ENCODE measurements at regions not wholly inside any gene's neighbourhood (a gene's known extent, or its start where the extent isn't known, plus 50 kb on each side); places are given as distances from the start of the nearest gene placed in this dataset.

DNA sequence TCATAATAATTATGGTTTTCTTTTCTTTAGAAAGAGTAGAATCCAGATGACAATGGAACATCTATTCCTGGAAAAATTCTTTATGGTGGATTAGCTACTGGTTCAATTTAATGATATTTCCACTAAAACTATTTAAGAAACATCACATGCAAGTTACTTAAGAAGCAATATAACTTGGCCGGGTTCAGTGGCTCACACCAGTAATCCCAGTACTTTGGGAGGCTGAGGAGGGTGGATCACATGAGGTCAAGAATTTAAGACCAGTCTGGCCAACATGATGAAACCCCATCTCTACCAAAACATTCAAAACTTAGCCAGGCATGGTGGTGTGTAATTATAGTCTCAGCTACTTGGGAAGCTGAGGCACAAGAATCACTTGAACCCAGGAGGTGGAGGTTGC lies 65.9 kb upstream of the SMLR1 start:
- WGBS (ENCODE audit: extremely low coverage, insufficient coverage, low lambda C conversion rate): no CpG with 5 or more reads among the region's 1 CpG
- H3K27me3 ChIP-seq (ENCODE audit: insufficient read depth, low read length, poor library complexity): no peaks in the 10 kb centered on the region
- no peak overlapping the region for H3K4me3 ChIP-seq (ENCODE audit: low read length)
- no peak overlapping the region for H3K18ac ChIP-seq (ENCODE audit: low read length)
- H3K56ac ChIP-seq (ENCODE audit: low read length): no peak overlapping the region
- no peaks in the 10 kb centered on the region for H3K4me1 ChIP-seq (ENCODE audit: control insufficient read depth, low read depth, low read length)
- no peak overlapping the region for H4K5ac ChIP-seq (ENCODE audit: low read length)
- no peak overlapping the region for H3K4ac ChIP-seq (ENCODE audit: low read depth, low read length)
- no peak overlapping the region for H3K4me2 ChIP-seq (ENCODE audit: low read length)
- H3K79me1 ChIP-seq (ENCODE audit: low read length): no peaks in the 10 kb centered on the region
- H3K36me3 ChIP-seq (ENCODE audit: control insufficient read depth, insufficient read depth, low read length): no peaks in the 10 kb centered on the region
- H2BK120ac ChIP-seq (ENCODE audit: low read depth, low read length): no peak overlapping the region
- H3K27ac ChIP-seq (ENCODE audit: low read depth, low read length): no peak overlapping the region
- H3K79me2 ChIP-seq (ENCODE audit: control insufficient read depth, insufficient read depth, low read length): no peaks in the 10 kb centered on the region
- no peak overlapping the region for H2BK5ac ChIP-seq (ENCODE audit: low read length)
- H4K8ac ChIP-seq (ENCODE audit: low read depth, low read length): no peak overlapping the region
- no peak for DNase-seq
- no peak overlapping the region for H3K9ac ChIP-seq (ENCODE audit: low read length)
- no peak overlapping the region for H2BK15ac ChIP-seq (replicated peaks; ENCODE audit: low read depth)
- H3K23ac ChIP-seq (ENCODE audit: low read length): no peak overlapping the region
- H2AK5ac ChIP-seq (ENCODE audit: low read length): no peak overlapping the region

DNA sequence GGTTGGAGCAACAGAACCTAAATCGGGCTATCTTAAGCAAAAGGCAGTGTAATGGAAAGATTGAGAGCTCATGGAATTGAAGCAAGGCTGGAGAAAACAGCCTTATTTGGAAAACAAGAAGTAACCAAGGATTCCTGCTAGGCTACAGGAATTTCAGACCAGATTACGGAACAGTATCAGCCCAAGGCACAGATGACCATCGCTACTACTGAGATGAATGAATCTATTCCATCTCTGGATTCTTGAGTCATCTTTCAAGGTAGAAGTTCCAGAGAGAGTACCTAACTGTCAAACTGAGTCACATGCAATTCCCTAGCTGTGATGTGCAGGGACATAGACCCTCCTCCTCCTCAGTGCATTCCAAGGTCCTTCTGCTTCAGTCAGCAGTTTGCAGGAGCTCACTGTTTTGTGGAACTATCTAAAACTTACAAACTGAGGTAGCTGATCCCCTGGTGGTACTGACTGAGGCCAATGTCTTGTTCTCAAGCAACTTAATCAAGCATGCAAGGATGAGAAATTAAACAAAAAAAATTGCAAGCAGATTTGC lies 62.0 kb upstream of the SMLR1 start:
- Histone ChIP-seq H3K4me2 (ENCODE audit: low read length) (no peak overlapping the region), H3K36me3 (ENCODE audit: control insufficient read depth, insufficient read depth, low read length) (no peaks in the 10 kb centered on the region), H2AK5ac (ENCODE audit: low read length) (no peak overlapping the region), H3K4ac (ENCODE audit: low read depth, low read length) (no peak overlapping the region), H3K79me1 (ENCODE audit: low read length) (no peaks in the 10 kb centered on the region), H3K79me2 (ENCODE audit: control insufficient read depth, insufficient read depth, low read length) (no peaks in the 10 kb centered on the region), H2BK120ac (ENCODE audit: low read depth, low read length) (no peak overlapping the region), H2BK15ac (replicated peaks; ENCODE audit: low read depth) (no peak overlapping the region), H3K18ac (ENCODE audit: low read length) (no peak overlapping the region), H3K56ac (ENCODE audit: low read length) (no peak overlapping the region), H3K4me3 (ENCODE audit: low read length) (no peak overlapping the region), H3K27ac (ENCODE audit: low read depth, low read length) (no peak overlapping the region), H3K9ac (ENCODE audit: low read length) (no peak overlapping the region), H3K23ac (ENCODE audit: low read length) (no peak overlapping the region), H3K27me3 (ENCODE audit: insufficient read depth, low read length, poor library complexity) (no peaks in the 10 kb centered on the region), H4K5ac (ENCODE audit: low read length) (no peak overlapping the region), H3K4me1 (ENCODE audit: control insufficient read depth, low read depth, low read length) (no peaks in the 10 kb centered on the region), H2BK5ac (ENCODE audit: low read length) (no peak overlapping the region), H4K8ac (ENCODE audit: low read depth, low read length) (no peak overlapping the region)
- no CpG with 5 or more reads among the region's 3 CpGs for WGBS (ENCODE audit: extremely low coverage, insufficient coverage, low lambda C conversion rate)
- peak; percentile 46 for DNase-seq

DNA sequence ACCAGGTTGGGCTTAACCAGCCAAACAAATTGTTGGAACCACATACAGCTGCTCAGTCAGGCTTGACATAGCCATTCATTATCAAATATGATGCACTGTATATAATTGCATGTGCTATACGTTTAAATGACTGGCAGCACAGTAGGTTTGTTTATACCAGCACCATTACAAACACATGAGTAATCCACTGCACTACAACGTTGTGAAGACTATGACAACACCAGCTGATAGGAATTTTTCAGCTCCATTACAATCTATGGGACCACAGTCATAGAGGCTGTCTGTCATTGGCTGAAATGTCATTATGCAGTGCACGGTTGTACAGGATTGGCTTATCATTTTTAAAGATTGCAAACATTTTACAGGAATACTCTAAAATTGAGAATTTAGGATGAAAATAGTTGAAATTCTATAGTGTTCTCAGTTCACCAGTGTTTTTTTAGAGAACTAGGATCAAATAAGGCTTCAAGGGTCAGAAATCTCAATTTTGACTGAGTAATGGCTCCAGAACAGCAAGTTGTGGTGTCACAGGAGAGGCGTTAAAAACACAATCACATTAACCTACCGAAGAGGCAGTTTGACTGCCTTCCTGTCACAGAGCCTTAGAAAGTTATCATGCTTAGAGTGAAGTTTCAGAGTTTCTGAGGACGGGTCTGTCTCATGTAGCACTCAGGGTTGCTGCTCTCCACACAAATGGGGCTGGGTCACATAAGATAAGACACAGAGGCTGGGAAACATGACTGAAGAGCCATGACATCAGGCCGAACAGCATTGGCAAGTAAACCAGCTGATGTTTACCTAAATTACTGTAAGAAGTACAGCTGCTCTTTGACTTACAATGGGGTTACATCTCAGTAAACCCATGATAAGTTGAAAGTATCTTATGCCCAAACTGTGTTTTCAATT lies 60.7 kb upstream of the SMLR1 start:
- DNase-seq: no peak
- Histone ChIP-seq H3K4ac (ENCODE audit: low read depth, low read length) (no peak overlapping the region), H3K4me2 (ENCODE audit: low read length) (no peak overlapping the region), H3K23ac (ENCODE audit: low read length) (no peak overlapping the region), H3K27me3 (ENCODE audit: insufficient read depth, low read length, poor library complexity) (no peaks in the 10 kb centered on the region), H2BK120ac (ENCODE audit: low read depth, low read length) (no peak overlapping the region), H4K8ac (ENCODE audit: low read depth, low read length) (no peak overlapping the region), H3K56ac (ENCODE audit: low read length) (no peak overlapping the region), H3K4me3 (ENCODE audit: low read length) (no peak overlapping the region), H3K27ac (ENCODE audit: low read depth, low read length) (no peak overlapping the region), H3K36me3 (ENCODE audit: control insufficient read depth, insufficient read depth, low read length) (no peaks in the 10 kb centered on the region), H3K79me1 (ENCODE audit: low read length) (no peaks in the 10 kb centered on the region), H2BK5ac (ENCODE audit: low read length) (no peak overlapping the region), H4K5ac (ENCODE audit: low read length) (no peak overlapping the region), H3K9ac (ENCODE audit: low read length) (no peak overlapping the region), H3K18ac (ENCODE audit: low read length) (no peak overlapping the region), H3K4me1 (ENCODE audit: control insufficient read depth, low read depth, low read length) (no peaks in the 10 kb centered on the region), H2BK15ac (replicated peaks; ENCODE audit: low read depth) (no peak overlapping the region), H3K79me2 (ENCODE audit: control insufficient read depth, insufficient read depth, low read length) (no peaks in the 10 kb centered on the region), H2AK5ac (ENCODE audit: low read length) (no peak overlapping the region)
- no CpG with 5 or more reads among the region's 7 CpGs for WGBS (ENCODE audit: extremely low coverage, insufficient coverage, low lambda C conversion rate)

DNA sequence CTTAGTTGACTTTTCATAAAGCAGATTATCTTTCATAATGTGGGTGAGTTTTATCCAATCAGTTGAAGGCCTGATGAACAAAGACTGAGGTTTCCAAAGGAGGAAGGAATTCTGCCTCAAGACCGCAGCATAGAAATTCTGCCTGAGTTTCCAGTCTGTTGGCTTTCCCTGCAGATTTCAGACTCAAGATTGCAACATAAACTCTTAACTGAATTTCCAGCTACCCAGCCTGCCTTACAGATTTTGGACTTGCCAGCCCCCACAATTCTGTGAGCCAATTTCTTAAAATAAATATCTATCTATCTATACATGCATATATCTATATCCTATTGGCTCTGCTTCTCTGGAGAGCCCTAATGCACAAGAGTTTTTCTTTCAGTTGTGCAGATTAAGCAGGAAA lies 57.3 kb upstream of the SMLR1 start:
- H2BK15ac ChIP-seq (replicated peaks; ENCODE audit: low read depth): no peak overlapping the region
- H3K4me3 ChIP-seq (ENCODE audit: low read length): no peak overlapping the region
- H4K8ac ChIP-seq (ENCODE audit: low read depth, low read length): no peak overlapping the region
- H3K9ac ChIP-seq (ENCODE audit: low read length): no peak overlapping the region
- H3K4me1 ChIP-seq (ENCODE audit: control insufficient read depth, low read depth, low read length): no peaks in the 10 kb centered on the region
- WGBS (ENCODE audit: extremely low coverage, insufficient coverage, low lambda C conversion rate): no CpG with 5 or more reads among the region's 1 CpG
- H2BK120ac ChIP-seq (ENCODE audit: low read depth, low read length): no peak overlapping the region
- no peaks in the 10 kb centered on the region for H3K27me3 ChIP-seq (ENCODE audit: insufficient read depth, low read length, poor library complexity)
- no peak overlapping the region for H4K5ac ChIP-seq (ENCODE audit: low read length)
- H3K79me1 ChIP-seq (ENCODE audit: low read length): no peaks in the 10 kb centered on the region
- no peak overlapping the region for H2BK5ac ChIP-seq (ENCODE audit: low read length)
- no peaks in the 10 kb centered on the region for H3K79me2 ChIP-seq (ENCODE audit: control insufficient read depth, insufficient read depth, low read length)
- H3K27ac ChIP-seq (ENCODE audit: low read depth, low read length): no peak overlapping the region
- H3K36me3 ChIP-seq (ENCODE audit: control insufficient read depth, insufficient read depth, low read length): no peaks in the 10 kb centered on the region
- H3K4me2 ChIP-seq (ENCODE audit: low read length): no peak overlapping the region
- DNase-seq: no peak
- H3K23ac ChIP-seq (ENCODE audit: low read length): no peak overlapping the region
- no peak overlapping the region for H3K18ac ChIP-seq (ENCODE audit: low read length)
- no peak overlapping the region for H3K56ac ChIP-seq (ENCODE audit: low read length)
- H3K4ac ChIP-seq (ENCODE audit: low read depth, low read length): no peak overlapping the region
- no peak overlapping the region for H2AK5ac ChIP-seq (ENCODE audit: low read length)

DNA sequence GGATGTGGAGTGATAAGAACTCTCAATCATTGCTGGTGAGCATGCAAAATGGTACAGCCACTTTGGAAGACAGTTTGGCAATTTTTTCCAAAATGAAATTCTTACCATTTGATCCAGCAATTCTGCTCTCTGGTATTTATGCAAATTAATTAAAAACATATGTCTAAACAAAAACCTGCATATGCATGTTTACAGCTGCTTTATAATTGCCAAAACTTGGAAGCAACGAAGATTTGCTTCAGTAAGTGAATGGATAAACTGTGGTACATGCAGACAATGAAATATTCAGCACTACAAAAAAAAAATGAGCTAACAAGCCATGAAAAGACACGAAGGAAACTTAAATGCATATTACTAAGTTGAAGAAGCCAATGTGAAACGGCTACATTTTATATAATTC lies 55.5 kb upstream of the SMLR1 start:
- no peaks in the 10 kb centered on the region for H3K79me1 ChIP-seq (ENCODE audit: low read length)

More for the DNA sequence above, 55.5 kb upstream of the SMLR1 start:
- Histone ChIP-seq H4K5ac (ENCODE audit: low read length) (no peak overlapping the region), H3K56ac (ENCODE audit: low read length) (no peak overlapping the region), H3K4me3 (ENCODE audit: low read length) (no peak overlapping the region), H4K8ac (ENCODE audit: low read depth, low read length) (no peak overlapping the region), H3K27ac (ENCODE audit: low read depth, low read length) (no peak overlapping the region), H2BK5ac (ENCODE audit: low read length) (no peak overlapping the region), H3K36me3 (ENCODE audit: control insufficient read depth, insufficient read depth, low read length) (no peaks in the 10 kb centered on the region), H3K4me2 (ENCODE audit: low read length) (no peak overlapping the region), H2BK120ac (ENCODE audit: low read depth, low read length) (no peak overlapping the region), H3K9ac (ENCODE audit: low read length) (no peak overlapping the region), H3K23ac (ENCODE audit: low read length) (no peak overlapping the region), H2AK5ac (ENCODE audit: low read length) (no peak overlapping the region), H3K4me1 (ENCODE audit: control insufficient read depth, low read depth, low read length) (no peaks in the 10 kb centered on the region), H2BK15ac (replicated peaks; ENCODE audit: low read depth) (no peak overlapping the region), H3K79me2 (ENCODE audit: control insufficient read depth, insufficient read depth, low read length) (no peaks in the 10 kb centered on the region), H3K18ac (ENCODE audit: low read length) (no peak overlapping the region), H3K27me3 (ENCODE audit: insufficient read depth, low read length, poor library complexity) (no peaks in the 10 kb centered on the region), H3K4ac (ENCODE audit: low read depth, low read length) (no peak overlapping the region)
- WGBS (ENCODE audit: extremely low coverage, insufficient coverage, low lambda C conversion rate): no CpG with 5 or more reads among the region's 3 CpGs
- no peak for DNase-seq
